HG03521 (cell line): ENCODE measurements at regions not wholly inside any gene's neighbourhood (a gene's known extent, or its start where the extent isn't known, plus 50 kb on each side); places are given as distances from the start of the nearest gene placed in this dataset.
"Not testable (repeated sequence)": the region's sequence is repeated elsewhere in the genome, so short reads cannot be mapped to it uniquely, and the experiment has no call there.

Experiments
- ATAC-seq: cut with Tn5 transposase; IDR thresholded peaks from one replicate; pipeline ENCODE4 v1.9.1; 2021; ENCODE audit warnings: mild to moderate bottlenecking, moderate library complexity; ENCODE audit not compliant: unreplicated experiment

DNA sequence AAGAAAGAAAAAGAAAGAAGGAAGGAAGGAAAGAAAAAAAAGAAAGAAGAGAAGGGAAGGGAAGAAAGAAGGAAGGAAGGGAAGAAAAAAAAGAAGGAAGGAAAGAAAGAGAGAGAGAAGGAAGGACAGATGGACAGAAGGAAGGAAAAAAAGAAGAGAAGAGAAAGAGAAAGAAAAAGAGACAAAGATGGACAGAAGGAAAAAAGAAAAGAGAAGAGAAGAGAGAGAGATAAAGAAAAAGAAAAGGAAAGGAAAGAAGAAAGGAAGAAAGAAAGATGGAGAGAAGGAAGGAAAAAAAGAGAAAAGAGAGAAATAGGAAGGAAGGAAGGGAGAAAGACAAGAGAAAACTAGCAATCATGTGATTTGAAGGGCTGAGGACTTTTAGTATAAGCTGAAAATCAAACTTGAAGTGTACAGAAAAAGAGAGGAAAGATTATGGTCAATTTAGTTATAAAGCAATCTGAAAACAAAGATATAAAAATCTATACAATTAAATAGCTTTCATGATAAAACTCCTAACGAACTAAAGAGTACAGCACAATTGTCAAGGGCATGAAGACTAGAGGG, 115.3 kb downstream of the LTN1 start:
- ATAC-seq: no peak

DNA sequence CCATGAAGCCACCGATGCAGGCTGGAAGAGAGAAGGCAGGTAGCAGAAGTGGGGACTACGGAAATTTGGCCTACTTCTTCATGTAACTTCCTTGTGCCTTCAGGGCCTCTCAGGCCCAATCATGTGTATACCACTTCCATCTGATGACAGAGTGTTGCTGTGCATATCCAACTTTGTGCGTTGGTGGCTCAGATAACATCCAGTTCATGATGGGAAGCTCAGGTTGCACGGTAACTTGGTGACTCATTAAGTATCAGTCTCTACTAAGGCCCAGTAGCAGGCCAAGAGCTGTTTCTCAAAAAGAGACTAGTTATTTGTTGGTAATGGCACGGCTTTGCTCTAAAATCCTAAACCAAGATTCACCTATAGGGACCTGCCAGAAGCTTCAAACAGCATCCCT, 117.6 kb downstream of the LTN1 start:
- ATAC-seq: no peak

DNA sequence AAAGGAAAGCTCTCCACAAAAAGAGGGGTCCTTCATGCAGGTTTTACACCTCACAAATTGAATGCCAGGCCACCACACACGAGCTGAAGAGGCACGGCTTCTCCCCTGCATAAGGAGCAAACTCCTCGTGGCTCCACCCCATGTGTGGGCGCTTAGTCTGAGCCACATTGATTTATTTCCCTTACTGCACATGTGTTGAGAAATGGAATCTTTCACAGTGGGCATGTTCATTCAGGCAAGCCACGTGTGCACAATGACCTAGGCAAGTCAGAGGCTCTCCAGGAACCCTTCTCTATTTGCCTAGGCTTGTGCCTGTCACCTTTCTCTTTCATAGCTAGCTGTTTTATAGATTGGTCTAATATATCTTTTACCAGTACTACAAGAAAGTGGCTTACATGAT, 120.5 kb downstream of the LTN1 start:
- no peak for ATAC-seq

DNA sequence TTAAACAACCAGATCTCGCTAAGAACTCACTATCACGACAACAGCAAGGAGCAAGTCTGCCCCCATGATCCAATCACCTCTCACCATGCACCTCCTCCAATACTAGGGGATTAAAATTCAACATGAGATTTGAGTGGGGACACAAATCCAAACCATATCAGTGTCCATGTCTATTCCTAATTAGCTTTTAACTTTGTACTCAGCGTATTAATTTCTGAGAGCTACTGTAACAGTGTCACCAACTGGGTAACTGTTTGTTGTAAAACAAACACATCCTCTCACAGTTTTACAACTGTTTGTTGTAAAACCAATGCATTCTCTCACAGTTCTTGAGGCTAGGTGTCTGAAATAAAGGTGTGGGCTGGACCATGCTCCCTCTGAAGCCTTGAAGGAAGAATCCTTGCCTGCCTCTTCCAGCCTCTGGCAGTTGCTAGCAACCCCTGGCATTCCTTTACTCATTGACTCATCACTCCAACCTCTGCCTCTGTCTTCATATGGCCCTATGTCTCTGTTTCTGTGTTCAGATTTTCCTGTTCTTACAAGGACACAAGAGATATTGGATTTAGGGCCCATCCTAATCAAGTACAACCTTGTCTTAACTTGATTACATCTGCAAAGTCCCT, 121.2 kb downstream of the LTN1 start:
- no peak for ATAC-seq

DNA sequence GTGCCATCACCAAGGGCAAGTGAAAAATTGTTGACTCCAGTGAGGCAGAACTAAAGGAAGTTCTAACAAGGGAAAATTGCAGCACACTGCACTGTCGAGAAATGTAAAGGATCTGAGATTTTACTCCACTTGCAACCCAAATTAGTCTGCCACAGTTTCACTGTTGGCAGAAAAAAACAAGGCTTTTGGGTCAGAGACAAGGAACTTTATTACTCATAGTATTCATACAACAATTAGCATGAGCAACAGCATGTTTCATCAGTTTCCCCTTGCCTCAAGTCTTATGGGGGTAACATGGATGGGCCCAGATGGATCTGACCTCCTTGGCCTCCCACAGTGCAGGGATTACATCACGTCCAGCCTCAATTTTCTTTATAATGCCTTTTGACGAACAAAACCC, 125.3 kb downstream of the LTN1 start:
- no peak for ATAC-seq

DNA sequence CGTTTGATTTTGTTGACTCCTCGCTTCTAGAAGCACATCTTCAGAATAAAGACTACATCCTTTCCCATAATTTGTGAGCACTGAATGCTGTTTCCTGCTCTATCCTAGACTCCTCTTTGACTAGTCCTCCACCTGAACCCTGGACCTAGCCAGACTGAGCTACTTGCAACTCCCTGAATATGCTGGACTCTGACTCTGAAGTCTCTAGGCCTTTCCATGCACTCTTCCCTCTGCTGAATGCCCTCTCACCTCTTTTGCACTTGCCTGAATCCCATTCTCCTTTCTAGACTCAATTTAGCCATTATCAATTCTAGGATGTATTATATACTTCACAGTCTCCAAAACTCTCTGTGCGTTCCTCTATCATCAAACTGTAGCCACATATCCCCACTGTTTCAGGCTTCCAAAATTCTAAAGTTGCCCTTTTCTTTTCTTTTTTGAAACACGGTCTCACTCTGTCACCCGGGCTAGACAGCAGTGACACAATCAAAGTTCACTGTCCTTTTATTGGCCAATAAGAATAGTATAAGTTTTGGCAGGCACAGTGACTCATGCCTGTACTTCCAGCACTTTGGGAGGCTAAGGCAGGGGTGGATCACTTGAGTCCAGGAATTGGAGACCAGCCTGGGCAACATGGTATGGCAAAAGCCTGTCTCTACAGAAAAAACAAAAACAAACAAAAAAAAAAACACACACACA, 127.0 kb downstream of the LTN1 start:
- no peak for ATAC-seq

DNA sequence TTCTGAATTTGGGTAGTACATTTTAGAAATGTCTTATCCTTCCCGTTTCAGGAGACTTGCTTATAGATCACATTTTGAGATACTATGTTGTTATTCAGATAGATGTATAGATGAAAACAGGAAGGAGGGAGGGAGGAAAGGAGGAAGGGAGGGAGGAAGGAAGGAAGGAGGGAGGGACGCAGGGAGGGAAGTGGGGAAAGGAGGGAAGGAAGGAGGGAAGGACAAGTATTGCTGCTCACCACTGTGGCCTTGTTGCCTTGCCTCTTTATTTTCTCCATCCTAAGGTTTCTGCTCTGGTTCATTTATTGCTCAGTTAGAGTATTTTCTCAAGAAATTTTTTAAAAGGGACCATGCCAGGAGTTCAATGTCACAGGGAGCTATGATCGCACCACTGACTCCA, 134.3 kb downstream of the LTN1 start:
- no peak for ATAC-seq

DNA sequence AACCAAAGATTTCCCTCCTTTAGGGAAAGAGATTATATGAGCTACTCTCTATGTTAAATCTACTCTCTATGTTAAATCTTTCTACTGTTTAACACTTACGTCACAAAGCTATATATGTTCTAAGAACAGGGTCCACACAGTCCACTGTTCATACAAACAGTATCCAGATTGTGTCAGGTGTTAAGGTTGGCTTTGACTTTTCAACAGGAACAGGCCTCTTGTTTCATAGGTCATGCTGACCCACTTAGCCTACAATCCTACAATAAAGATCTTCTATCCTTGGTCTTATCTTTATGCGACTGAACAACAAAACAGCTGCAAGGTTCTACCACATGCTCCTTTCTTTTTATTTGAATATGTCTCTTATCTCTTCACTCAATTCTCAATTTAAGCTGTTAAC, 134.9 kb downstream of the LTN1 start:
- ATAC-seq: no peak

DNA sequence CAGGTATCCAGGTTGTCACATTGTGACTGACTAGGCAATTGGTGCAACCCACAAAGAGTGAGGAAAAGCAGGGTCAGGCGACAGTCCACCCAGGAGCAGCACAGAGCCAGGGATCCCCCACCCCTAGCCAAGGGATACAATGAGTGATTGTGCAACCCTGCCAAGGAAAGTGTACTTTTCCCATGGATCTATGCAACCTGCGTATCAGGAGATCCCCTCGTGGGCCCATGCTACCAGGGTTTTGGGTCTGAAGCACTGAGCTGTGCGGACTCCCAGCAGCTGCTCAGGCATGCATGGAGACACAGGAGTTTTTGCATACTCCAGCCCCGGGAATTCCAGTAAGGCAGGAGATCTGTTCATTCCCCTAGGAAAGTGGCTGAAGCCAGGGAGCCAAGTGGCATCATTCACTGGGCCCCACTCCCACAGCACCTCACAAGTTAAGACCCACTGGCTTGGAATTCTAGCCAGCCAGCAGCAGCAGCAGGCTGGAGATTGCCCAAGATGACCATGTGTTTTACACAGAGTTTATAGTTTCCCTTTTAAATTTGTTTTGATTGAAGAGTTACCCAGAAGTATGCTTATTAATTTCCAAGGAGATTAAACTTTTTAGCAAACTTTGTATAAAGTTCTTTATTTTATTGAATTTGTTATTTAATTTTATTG, 136.0 kb downstream of the LTN1 start:
- ATAC-seq: no peak

DNA sequence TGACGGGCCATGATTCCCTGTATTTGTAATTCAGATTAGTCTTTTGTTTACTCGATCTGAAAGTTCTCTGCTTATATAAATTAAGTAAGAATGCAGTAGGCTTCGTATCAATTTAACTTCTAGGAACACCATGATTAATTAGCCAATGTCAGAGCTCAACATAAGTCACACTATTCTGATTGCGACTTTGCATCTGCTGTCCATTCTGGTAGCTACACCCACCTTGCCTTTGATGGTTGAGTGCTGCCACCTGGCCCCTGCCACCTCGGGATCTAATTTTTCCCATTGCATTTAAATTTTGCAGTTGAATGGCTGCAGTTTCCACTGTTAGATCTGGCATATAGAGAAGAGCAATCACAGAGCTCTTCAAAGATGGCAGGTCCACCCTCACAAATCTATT, 140.0 kb downstream of the LTN1 start:
- ATAC-seq: no peak

DNA sequence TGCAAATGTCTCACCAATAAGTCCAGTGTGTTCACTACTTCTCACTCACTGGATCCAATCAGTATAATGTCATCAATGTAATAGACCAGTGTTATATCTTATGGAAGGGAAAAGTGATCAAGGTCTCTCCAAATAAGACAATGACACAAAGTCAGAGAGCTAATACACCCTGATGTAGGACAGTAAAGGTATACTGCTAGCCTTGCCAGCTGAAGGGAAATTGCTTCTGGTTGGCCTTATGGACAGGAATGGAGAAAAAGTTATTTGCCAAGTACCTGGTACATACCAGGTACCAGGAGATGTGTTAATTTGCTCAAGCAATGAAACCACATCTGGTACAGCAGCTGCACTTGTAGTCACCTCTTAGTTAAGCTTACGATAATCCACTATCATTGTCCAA, 141.0 kb downstream of the LTN1 start:
- no peak for ATAC-seq

DNA sequence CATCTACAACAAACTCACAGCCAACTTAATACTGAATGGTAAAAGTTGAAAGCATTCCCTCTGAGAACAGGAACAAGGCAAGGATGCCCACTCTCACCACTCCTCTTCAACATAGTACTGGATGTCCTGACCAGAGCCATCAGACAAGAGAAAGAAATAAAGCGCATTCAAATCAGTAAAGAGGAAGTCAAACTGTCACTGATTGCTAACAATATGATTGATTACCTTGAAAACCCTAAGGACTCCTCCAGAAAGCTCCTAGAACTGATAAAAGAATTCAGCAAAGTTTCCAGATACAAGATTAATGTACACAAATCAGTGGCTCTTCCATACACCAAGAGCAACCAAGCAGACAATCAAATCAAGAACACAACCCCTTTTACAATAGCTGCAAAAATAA, 153.4 kb downstream of the LTN1 start:
- not testable (repeated sequence) for ATAC-seq

DNA sequence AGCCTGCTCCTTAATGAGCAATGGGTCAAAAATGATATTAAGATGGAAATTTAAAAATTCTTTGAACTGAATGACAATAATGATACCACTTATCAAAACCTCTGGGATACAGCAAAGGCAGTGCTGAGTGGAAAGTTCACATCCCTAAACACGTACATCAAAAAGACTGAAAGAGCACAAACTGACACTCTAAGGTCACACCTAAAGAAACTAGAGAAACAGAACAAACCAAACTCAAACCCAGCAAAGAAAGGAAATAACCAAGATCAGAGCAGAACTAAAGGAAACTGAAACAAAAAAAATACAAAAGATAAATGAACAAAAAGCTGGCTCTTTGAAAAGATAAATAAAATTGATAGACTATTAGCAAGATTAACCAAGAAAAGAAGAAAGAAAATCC, 155.3 kb downstream of the LTN1 start:
- not testable (repeated sequence) for ATAC-seq

DNA sequence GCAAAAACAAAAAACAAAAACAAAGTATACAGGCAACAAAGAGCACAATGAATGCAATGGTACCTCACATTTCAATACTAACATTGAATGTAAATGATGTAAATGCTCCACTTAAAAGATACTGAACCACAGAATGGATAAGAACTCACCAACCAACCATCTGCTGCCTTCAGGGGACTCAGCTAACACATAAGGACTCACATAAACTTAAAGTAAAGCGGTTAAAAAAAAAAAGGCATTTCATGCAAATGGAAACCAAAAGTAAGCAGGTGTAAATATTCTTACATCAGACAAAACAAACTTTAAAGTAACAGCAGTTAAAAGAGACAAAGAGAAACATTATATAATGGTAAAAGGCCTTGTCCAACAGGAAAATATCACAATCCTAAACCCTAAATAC, 156.1 kb downstream of the LTN1 start:
- not testable (repeated sequence) for ATAC-seq

DNA sequence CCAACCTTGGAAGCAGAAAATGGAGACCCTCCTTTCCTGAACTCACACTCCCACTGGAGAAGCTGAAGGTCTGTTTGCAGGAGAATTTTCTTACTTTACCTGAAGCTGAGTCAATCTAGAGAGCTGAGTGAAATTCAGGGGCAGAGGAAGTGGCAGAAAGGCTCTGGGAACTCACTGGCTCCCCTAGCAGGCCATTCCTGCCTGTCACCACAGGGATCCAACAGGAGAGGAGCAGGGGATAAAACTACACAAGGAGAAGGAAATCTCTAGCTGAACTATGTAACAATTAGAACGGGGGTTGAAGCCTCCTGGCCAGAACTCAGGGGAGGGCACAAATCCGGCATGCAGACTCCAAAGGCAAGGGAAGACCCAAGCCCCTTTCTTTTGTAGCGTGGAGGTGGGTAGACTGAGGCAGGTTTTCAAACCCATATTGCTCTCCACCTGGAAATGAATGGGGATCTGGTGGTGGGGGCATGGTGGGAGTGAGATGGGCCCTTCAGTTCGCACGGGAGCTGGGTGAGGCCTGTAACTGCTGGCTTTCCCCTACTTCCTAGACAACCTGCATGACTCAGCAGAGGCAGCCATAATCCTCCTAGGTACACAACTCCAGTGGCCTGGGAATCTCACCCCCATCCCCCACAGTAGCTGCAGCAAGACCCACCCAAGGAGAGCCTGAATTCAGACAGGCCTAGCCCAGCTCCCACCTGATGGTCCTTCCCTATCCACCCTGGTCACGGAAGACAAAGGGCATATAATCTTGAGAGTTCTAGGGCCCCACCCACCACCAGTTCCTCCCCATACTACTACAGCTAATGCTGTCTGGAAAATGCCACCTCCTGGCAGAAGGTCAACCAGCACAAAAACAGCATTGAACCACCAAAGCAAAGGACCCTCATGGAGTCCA, 158.1 kb downstream of the LTN1 start:
- no peak for ATAC-seq

DNA sequence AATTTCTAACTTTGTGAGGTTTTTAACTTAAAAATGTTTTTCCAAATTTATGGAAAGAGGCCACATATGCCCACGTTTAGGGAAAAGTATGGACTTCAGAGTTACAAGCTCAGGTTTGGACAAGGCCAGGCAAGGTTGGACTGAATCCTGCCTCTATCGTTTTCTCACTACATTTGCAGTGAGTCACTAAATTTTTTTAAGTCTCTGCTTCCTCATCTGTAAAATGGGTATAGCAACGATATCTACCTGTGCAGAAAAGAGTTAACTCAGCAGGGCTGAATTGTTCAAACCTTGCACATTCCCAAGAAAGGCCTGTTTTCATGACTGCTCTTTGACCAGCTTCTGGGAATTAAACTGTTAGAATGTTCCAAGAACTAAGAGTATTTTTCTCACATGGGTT, 159.1 kb downstream of the LTN1 start:
- ATAC-seq: no peak

DNA sequence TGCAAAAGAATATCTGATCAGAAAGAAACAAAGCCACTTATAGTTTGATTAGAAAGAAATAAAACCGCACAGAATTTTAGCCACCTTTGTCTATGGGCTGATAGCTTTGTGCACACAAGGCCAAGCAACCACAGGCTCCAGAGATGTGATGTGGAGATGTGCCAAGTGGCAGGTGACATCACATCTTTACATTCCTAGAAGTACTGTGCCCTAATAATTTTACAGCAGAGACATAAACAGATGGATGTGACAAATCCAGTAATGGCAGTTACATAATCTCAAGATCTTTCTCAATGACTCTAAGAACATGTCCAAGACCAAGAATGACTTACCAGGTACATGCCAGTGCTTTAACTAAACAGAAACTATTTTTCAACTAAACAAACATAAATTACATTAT, 159.5 kb downstream of the LTN1 start:
- ATAC-seq: no peak

DNA sequence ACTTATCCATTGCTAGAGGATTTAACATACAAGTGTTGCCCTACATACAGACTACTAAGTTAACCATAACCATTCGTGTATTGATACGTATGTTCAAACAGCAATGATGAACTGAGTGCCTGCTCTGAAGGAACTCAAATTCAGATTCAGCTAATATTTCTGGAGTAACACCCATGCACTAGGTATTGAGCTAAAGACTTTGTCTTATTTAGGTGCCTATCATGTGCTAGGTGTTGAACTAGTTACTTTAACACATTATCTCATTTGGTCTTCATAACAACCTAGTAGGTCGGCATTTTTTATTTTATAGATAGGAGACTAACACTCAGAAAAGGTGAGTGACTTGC, 160.0 kb downstream of the LTN1 start:
- ATAC-seq: no peak

DNA sequence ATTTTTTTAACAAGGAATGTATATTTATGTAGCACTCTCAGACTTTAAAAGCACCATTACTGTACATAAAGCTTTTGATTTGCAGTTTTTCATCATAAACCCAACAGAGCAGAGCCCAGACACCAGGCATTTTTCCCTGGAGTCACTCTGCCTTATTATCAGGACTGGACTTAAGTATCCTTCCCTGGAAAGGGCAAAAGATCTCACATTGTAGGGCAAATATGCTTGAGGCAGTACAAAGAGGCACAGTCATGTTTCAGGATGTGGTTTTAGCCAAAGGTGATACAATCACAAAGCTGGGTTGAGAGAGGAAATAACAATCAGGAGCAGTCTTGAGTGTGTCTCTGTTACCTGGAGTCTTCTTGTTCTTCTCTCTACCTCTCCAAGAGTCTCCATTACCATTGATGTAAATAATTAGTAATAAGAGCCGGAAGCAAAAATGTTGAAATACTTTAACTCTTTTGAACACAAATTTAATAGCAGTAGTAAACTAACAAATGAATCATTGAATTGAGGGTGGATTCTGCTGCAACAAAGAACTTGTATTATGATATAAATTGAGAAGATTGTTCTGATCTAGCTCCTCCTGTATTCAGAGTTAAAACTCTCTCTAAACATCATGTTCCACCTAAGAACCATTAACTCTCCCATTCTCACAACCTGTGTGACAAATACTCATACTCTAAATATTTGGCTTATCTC, 160.5 kb downstream of the LTN1 start:
- no peak for ATAC-seq

DNA sequence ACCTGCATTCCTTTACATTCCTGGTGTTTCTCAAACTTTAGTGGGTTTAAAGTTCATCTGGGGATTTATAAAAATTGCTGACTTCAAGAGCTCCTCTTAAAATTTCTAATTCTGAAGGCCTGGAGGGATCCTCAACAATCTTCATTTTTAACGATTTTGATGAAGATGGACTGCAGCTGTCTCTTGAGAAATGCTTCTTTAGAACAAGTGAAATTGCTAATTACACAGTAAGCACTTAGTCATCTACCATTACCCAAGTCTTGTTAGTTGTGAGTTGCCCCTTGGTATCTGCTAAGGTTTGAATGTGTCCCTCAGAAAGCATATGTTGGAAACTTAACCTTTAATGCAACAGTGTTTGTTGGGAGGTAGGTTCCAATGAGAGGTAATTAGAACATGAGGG, 163.7 kb downstream of the LTN1 start:
- ATAC-seq: no peak

DNA sequence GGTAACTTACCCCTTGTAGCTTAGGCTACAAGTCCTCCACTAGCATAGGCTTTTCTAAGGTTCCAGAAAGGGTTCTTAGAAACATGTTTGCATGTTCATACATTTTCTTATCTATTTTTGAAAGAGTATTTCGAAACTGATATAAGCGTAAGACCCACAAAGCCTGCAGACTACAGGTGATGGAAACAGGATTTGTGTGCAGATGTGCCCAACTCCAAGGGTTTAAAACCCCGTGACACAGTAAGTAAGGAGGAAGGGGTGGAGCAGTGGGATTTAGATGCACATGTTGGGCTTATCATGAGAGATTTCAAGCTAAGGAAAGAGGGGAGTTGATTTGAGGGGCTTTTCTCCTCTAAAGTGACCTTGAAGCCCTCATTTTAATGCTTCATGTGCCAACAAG, 164.7 kb downstream of the LTN1 start:
- ATAC-seq: no peak
